HepG2 (cell line): ENCODE measurements at regions not wholly inside any gene's neighbourhood (a gene's known extent, or its start where the extent isn't known, plus 50 kb on each side); places are given as distances from the start of the nearest gene placed in this dataset.

ENCODE experiments used
- CHD4 ChIP-seq: fragments of 200-600 bp; sonication (generic); IDR thresholded peaks from 2 replicates; pipeline ENCODE4 v1.7.0; 2017; ENCODE audit warnings: mild to moderate bottlenecking, low read length, borderline replicate concordance
- ELF1 ChIP-seq: sonication (generic); formaldehyde crosslinking; IDR thresholded peaks from 2 replicates; pipeline ENCODE4 v1.4.0; 2020; ENCODE audit warnings: missing genetic modification reagents
- JUND ChIP-seq: sonication (generic); formaldehyde crosslinking; IDR thresholded peaks from 2 replicates; pipeline ENCODE4 v1.8.0; 2022; ENCODE audit warnings: mild to moderate bottlenecking, missing genetic modification reagents
- MAFG ChIP-seq: sonication (generic); formaldehyde crosslinking; IDR thresholded peaks from 2 replicates; pipeline ENCODE4 v1.5.1; 2020; ENCODE audit warnings: mild to moderate bottlenecking, missing genetic modification reagents
- RNF2 ChIP-seq: fragments of 450-650 bp; conservative IDR thresholded peaks from 2 replicates; pipeline ENCODE4 v1.6.1; 2016; ENCODE audit warnings: low read depth
- RXRA ChIP-seq: sonication (generic); formaldehyde crosslinking; IDR thresholded peaks from 2 replicates; pipeline ENCODE4 v1.5.1; 2020; ENCODE audit warnings: missing genetic modification reagents
- SATB2 ChIP-seq: sonication (generic); formaldehyde crosslinking; IDR thresholded peaks from 2 replicates; pipeline ENCODE4 v1.5.0; 2020; ENCODE audit warnings: missing genetic modification reagents
- ZFX ChIP-seq: sonication (generic); formaldehyde crosslinking; IDR thresholded peaks from 2 replicates; pipeline ENCODE4 v1.4.0; 2020; ENCODE audit warnings: mild to moderate bottlenecking, low read depth, missing genetic modification reagents, moderate library complexity
- ZFY ChIP-seq: sonication (generic); formaldehyde crosslinking; IDR thresholded peaks from 2 replicates; pipeline ENCODE4 v1.4.0; 2020; ENCODE audit warnings: missing genetic modification reagents
- ZMAT3 ChIP-seq: sonication (generic); formaldehyde crosslinking; conservative IDR thresholded peaks from 2 replicates; pipeline ENCODE4 v1.7.0; 2021; ENCODE audit warnings: missing genetic modification reagents
- ZNF382 ChIP-seq: sonication (generic); formaldehyde crosslinking; IDR thresholded peaks from 2 replicates; pipeline ENCODE4 v1.5.0; 2020; ENCODE audit warnings: missing genetic modification reagents, mild to moderate bottlenecking, borderline replicate concordance
- TF ChIP-seq, protein P1 (sequence below): sonication (generic); formaldehyde crosslinking; IDR thresholded peaks from 2 replicates; pipeline ENCODE4 v1.8.0; 2022; ENCODE audit warnings: missing genetic modification reagents, low read depth, mild to moderate bottlenecking, borderline replicate concordance
- TF ChIP-seq, protein P2 (sequence below): sonication (generic); formaldehyde crosslinking; IDR thresholded peaks from 2 replicates; pipeline ENCODE4 v1.5.0; 2020; ENCODE audit warnings: mild to moderate bottlenecking, missing genetic modification reagents, moderate library complexity
- TF ChIP-seq, protein P3 (sequence below): sonication (generic); formaldehyde crosslinking; conservative IDR thresholded peaks from 2 replicates; pipeline ENCODE4 v1.4.0; 2020; ENCODE audit warnings: mild to moderate bottlenecking, missing genetic modification reagents, moderate library complexity

DNA sequence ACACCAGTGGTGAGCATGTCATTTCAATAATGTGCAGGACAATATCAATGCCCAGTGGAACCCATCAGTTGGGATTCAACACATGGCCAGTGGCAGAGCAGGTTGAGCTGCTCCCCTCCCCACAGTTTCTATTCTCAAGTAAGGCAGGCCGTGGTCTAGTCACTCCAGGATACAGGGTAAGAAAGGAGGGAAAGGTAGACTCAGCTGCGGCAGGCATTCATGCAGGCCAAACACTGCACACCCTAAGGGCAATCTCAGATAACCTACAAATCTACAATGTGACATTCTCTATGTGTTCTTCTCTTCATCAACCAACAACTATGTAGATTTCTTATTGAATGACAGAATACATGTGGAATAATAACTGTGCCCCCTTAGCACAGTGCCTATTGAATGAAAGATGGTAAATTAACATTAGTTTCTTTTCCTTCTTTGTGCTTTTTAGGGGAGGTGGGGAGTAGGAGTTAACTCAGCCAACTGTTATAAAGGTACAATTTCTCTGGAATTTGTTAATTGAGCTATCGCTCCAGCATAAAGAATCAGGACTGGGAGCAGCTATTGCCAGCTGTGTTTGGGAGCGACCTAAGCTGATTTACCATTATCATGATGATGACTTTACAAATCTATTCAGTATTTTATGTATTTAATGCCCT, 89.7 kb downstream of the FAM50B start:
- no peak for TF ChIP-seq ELF1 (CRISPR knock-in tag)
- TF ChIP-seq MAFG (CRISPR knock-in tag), result no peak
- TF ChIP-seq ZMAT3 (CRISPR knock-in tag), result no peak
- no peak for TF ChIP-seq ZFY (CRISPR knock-in tag)
- TF ChIP-seq, protein P1, sequence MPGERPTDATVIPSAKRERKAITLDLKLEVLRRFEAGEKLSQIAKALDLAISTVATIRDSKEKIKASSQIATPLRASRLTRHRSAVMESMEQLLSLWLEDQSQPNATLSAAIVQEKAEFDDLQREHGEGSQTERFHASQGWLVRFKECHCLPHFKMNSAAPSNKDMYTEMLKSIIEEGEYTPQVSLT (CRISPR knock-in tag), result no peak
- TF ChIP-seq, protein P2, sequence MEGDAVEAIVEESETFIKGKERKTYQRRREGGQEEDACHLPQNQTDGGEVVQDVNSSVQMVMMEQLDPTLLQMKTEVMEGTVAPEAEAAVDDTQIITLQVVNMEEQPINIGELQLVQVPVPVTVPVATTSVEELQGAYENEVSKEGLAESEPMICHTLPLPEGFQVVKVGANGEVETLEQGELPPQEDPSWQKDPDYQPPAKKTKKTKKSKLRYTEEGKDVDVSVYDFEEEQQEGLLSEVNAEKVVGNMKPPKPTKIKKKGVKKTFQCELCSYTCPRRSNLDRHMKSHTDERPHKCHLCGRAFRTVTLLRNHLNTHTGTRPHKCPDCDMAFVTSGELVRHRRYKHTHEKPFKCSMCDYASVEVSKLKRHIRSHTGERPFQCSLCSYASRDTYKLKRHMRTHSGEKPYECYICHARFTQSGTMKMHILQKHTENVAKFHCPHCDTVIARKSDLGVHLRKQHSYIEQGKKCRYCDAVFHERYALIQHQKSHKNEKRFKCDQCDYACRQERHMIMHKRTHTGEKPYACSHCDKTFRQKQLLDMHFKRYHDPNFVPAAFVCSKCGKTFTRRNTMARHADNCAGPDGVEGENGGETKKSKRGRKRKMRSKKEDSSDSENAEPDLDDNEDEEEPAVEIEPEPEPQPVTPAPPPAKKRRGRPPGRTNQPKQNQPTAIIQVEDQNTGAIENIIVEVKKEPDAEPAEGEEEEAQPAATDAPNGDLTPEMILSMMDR (CRISPR knock-in tag), result no peak
- no peak for TF ChIP-seq SATB2
- TF ChIP-seq, protein P3, sequence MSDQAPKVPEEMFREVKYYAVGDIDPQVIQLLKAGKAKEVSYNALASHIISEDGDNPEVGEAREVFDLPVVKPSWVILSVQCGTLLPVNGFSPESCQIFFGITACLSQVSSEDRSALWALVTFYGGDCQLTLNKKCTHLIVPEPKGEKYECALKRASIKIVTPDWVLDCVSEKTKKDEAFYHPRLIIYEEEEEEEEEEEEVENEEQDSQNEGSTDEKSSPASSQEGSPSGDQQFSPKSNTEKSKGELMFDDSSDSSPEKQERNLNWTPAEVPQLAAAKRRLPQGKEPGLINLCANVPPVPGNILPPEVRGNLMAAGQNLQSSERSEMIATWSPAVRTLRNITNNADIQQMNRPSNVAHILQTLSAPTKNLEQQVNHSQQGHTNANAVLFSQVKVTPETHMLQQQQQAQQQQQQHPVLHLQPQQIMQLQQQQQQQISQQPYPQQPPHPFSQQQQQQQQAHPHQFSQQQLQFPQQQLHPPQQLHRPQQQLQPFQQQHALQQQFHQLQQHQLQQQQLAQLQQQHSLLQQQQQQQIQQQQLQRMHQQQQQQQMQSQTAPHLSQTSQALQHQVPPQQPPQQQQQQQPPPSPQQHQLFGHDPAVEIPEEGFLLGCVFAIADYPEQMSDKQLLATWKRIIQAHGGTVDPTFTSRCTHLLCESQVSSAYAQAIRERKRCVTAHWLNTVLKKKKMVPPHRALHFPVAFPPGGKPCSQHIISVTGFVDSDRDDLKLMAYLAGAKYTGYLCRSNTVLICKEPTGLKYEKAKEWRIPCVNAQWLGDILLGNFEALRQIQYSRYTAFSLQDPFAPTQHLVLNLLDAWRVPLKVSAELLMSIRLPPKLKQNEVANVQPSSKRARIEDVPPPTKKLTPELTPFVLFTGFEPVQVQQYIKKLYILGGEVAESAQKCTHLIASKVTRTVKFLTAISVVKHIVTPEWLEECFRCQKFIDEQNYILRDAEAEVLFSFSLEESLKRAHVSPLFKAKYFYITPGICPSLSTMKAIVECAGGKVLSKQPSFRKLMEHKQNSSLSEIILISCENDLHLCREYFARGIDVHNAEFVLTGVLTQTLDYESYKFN (CRISPR knock-in tag), result no peak
- no peak for TF ChIP-seq ZFX (CRISPR knock-in tag)
- TF ChIP-seq RXRA (CRISPR knock-in tag), result no peak
- TF ChIP-seq JUND (CRISPR knock-in tag), result no peak
- no peak for TF ChIP-seq RNF2
- no peak for TF ChIP-seq ZNF382 (CRISPR knock-in tag)
- TF ChIP-seq CHD4, result no peak
